NOMO-1 treated with DMSO at 0.1 percent for 48 hours (cell line): ENCODE measurements at regions not wholly inside any gene's neighbourhood (a gene's known extent, or its start where the extent isn't known, plus 50 kb on each side); places are given as distances from the start of the nearest gene placed in this dataset.

ENCODE experiments used
- DNase-seq: peaks from one replicate; lab custom pipeline; 2025; ENCODE audit not compliant: unreplicated experiment; lab: John Stamatoyannopoulos, UW

GRCh38 chr12:78764913-78765312, 99.7 kb upstream of the SYT1 start:
- DNase-seq, result no peak

DNA sequence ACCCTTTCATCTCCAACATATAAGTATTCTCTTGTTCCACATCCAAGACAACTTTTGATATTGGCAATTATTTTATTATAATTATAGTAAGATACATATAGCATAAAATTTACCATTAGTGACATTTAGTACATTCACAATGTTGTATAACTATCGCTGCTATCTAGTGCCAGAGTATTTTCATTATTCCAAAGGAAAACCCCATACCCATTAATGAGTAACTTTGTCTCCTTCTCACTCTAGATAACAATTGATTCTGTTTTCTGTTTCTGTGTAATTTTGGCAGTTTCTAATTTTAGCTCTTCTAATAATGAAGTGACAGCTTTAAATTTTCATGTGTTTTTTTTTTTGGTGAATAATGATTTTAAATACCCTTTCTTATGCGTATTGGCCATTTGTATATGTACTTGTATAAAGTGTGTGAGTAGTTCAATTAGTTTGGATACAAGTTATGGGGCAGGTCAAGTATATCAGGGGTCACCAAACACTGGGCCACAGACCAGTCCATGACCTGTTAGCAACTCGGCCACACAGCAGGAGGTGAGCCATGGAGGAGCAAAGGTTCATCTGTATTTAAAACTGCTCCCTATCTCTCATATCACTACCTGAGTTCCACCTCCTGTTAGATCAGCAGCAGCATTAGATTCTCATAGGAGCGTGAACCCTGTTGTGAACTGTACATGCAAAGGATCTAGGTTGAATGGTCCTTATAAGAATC, 97.2 kb upstream of the SYT1 start:
- no peak for DNase-seq

GRCh38 chr12:78778339-78778738, 86.2 kb upstream of the SYT1 start:
- DNase-seq, result no peak

- DNase-seq, result no peak
Observed at GRCh38 chr12:78787576-78787975, 77.0 kb upstream of the SYT1 start.

DNA sequence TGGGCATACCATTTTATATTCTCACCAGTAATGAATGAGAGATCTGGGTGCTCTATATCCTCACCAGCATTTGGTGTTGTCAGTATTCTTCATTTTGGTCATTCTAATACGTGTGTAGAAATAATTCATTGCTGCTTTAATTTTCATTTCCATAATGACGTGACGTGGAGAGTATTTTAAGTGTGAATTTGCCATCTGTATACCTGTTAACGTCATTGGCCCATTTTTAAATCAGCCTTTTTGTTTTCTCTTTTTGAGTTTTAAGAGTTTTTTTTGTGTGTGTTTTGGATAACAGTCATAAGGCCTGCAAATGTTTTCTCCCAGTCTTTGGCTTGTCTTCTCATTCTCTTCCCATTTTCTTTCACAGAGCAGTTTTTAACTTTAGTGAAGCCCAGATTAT, 74.4 kb upstream of the SYT1 start:
- no peak for DNase-seq

DNA sequence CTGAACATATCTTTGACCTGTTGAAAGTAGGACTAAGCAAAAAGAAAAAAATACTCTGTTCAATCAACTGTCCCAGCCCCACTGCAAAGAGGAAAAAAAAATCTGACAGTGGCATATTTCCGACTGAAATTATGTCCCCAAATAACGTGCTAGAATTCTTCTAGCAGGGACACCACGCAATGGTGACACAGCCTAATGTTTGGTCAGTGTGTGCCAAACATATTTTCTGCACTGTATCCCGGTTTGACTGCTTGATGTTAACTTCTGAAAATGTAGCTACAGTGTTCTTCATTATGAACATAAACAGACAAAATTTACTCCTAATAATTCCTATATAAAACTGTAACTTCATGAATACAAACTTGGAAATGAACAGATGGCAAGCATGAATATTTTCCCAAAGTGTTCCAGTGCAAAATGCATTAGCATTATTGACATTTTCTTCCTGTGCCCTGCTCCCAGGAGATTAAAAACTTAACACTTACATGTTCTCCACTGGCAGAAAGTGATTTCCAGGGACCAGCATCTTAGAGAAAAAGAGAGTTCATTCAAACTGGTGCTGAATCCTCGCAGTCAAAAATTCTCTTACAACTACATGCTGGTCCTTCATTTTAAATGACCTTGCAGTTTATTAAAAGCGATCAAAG, 72.4 kb upstream of the SYT1 start:
- DNase-seq, result no peak

- no peak for DNase-seq
Observed at GRCh38 chr12:78793491-78793890, 71.1 kb upstream of the SYT1 start.

DNA sequence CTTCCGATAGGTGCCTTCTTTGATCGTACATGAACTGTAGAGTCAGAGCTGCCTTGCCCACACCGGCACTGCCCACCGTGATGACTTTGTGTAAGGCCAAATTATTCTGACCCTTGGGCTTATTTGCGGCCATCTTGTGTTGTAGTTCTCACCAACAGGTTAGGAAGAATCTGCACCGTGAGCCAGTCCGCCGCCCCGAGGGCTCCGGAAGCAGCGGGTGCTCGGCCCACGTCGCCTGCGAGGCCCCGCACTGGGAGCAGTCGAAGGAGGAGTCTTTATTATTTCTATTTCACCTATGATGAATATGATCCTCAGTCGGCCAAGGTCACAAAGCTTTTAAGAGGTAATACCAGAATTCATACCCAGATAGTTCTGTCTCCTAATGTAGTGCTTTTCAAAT, 70.6 kb upstream of the SYT1 start:
- no peak for DNase-seq

DNA sequence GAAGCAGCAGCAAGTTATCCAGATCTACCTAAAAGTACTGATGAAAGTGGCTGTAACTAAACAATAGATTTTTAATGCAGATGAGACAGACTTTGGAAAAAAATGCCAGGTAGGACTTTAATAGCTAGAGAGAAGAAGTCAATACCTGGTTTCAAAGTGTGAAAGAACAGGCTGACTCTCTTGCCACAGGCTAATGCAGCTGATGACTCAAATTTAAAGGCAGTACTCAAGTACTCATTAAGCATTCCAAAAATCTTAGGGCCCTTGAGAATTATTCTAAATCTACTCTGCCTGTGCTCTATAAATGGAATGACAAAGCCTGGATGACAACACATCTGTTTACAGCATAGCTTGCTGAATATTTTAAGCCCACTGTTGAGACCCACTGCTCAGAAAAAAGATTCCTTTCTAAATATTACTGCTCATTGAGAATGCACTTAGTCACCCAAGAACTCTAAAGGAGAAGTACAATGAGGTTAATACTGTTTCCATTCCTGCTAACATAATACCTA, 68.6 kb upstream of the SYT1 start:
- DNase-seq, result no peak

DNA sequence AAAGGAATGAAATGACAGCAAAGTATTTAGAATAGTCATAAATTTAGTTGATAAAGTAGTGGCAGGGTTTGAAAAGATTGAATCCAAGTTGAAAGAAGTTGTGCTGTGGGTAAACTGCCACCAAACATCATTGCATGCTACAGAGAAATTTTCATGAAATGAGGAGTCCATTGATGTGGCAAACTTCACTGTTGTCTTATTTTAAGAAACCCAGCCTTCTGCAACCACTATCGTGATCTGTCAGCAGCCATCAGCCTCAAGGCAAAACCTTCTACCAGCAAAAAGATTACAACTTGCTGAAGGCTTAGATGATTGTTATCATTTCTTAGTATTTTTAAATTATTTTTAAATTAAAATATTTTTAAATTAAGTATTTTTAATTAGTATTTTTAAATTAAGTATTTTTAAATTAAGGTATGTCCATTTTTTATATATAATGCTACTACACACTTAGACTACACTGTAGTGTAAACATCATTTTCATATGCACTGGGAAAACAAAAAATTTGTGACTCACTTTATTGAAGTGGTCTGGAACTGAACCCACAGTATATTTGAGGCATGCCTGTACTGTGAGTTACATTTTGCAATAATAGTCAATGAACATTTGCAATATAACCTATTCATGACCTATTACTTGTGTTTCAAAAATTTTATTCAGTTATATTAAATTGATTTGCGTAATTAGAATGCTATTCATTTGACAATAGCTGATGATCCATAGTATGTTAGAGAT, 67.2 kb upstream of the SYT1 start:
- no peak for DNase-seq

DNA sequence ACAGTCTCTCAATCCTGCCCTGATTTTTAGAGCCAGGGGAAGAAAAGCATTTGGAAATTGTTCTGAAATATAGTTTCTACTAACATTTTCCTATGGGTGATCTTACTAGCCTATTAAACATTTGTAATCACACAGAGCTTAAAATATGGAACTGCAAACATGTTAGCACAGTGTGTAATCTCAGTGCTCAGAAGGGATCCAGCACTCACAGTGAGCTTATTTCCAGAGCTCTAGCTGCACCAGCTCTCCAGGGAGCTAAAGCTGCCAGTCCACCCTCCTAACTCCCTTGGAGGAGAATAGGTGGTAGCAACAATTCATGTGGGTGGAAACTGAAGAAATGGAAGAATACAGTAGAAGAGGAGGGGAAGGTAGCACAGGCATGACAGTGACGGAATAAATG, 64.9 kb upstream of the SYT1 start:
- DNase-seq, result no peak

- no peak for DNase-seq
Observed at GRCh38 chr12:78802593-78802992, 62.0 kb upstream of the SYT1 start.

GRCh38 chr12:78804262-78804661, 60.3 kb upstream of the SYT1 start:
- no peak for DNase-seq
